SK-N-SH (cell line): ENCODE measurements at regions not wholly inside any gene's neighbourhood (a gene's known extent, or its start where the extent isn't known, plus 50 kb on each side); places are given as distances from the start of the nearest gene placed in this dataset.

Source experiments
- MAX ChIP-seq: IDR thresholded peaks from 2 replicates; pipeline ENCODE4 v1.4.0; 2012; ENCODE audit warnings: low read depth
- NRF1 ChIP-seq: IDR thresholded peaks from 2 replicates; pipeline ENCODE4 v1.6.1; 2012; ENCODE audit warnings: low read depth, mild to moderate bottlenecking, low read length
- TCF12 ChIP-seq: IDR thresholded peaks from 2 replicates; pipeline ENCODE4 v1.4.0; 2012

GRCh38 chr6:150715133-150715532, 115.4 kb downstream of the PLEKHG1 start:
- no peak for TF ChIP-seq TCF12
- TF ChIP-seq MAX, result no peak
- TF ChIP-seq NRF1, result no peak
